NOMO-1 treated with dmso at 0.1 percent for 144 hours (cell line): ENCODE measurements at regions not wholly inside any gene's neighbourhood (a gene's known extent, or its start where the extent isn't known, plus 50 kb on each side); places are given as distances from the start of the nearest gene placed in this dataset.
A peak's percentile ranks its signal among the peaks of the same experiment; 100 is the strongest.
"Not testable (repeated sequence)": the region's sequence is repeated elsewhere in the genome, so short reads cannot be mapped to it uniquely, and the experiment has no call there.

Source experiments
- DNase-seq: peaks from one replicate; lab custom pipeline; 2025; ENCODE audit not compliant: unreplicated experiment; lab: John Stamatoyannopoulos, UW

DNA sequence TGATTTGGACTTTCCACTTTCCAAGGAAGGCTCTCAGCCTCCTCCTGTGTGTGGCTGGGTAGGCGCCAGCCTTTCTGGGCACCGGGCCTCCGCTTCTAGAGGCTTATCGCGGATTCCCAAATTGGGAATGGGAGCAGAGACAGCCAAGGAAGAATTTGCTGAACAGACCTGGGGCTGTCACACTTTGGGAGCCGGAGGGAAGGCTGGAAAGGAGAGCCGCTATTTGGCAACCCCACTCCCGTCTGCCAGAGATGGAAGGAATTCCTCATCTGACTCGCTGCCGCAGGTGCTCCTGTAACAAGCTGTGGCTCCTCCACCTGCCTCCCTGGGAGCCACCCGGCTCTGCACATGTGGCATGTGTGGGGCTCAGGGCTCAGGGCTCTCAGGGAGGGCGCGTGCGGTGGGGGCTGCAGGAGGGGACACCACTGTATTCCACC is 50.8 kb upstream of the ECHDC3 start:
- DNase-seq: no peak

DNA sequence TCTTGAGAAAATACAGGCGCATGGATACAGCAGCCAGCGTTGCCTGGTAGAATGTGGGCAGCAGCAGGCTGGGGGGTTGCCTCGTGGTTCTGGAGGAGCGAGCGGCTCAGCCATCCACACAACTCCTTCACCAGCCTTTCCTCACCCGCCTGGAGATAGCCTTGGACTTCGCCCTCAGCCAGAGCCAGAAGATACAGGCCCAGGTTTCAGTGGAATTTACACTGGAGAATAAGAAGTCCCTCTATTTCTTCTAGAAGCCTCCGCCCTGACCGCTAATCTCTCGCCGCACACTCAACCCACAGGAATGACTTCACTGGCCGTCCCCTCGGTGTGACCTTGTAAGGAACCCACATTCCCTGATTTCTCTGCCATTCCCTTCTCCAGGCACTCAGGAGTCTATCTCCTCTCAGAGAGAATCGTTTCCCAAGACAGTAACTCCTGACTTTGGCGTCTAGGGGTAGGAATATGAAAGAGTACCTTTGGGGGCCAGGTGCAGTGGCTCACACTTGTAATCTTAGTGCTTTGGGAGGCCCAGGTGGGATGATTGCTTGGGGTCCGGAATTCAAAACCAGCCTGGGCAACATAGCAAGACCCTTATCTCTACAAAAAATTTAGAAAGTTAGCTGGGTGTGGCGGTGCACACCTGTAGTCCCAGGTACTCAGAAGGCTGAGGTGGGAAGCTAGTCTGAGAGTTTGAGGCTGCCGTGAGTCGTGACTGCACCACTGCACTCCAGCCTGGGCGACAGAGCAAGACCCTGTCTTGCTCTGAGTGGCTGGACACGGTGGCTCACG is 52.0 kb upstream of the ECHDC3 start:
- no peak for DNase-seq

DNA sequence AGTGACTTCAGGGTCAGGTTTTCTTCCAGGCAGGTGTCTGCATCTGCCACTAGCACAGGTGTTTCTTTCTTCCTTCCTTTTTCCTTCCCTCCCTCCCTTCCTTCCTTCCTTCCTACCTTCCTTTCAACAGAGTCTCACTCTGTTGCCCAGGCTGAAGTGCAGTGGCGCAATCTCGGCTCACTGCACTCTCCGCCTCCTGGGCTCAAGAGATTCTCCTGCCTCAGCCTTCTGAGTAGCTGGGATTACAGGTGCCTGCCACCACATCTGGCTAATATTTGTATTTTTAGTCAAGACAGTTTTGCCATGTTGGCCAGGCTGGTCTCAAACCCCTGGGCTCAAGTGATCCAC is 53.8 kb upstream of the ECHDC3 start:
- not testable (repeated sequence) for DNase-seq

DNA sequence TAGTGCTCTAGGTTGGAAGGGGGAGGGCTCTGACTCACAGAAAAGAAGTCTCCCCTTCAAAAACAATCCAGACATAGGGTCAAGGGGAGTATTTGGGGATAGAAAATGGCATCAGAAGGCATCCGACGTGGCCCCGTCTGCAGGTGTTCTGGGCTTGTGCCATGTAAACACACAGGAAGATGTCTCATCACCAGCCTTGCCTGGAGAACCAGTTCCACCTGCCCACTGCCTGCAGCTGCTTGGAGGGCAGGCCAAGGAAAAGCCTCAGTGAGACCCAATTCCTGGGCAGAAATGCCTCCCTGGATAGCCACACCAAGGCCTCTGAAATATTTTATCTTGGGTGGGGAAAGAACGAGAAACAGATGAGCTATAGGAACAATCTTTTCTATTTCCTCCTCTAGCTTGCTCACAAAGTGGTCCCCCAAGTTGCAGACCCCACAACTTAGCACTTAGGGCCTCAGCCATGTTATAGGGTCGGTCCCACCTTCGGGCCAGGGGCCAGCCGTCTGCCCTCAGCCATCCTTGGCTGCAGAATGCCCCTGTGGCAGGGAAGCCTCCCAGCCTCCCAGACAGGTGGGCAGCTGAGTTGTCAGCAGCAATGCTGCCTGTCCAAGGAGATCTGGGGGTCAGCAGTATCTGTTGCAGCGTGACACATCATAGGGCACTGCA is 54.3 kb upstream of the ECHDC3 start:
- DNase-seq: no peak

DNA sequence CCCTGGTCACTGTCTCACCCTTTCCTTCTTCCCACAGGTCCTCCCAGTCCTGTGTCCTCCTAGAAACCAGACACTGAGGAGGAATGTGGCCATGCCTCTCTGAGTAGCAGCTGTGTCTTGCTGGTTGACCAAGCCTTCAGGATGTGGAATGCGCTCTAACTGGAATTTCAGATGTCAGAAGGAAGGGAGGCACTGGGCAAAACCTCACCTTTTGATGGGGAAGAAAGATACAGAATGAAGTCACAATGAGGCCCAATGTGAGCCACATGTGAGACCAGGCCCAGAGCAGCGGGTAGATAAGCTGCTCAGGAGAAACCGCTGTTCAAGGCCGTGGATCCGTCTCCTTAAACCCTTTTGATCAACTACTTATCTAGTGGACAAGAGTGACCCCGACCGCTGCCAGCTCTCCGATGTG is 54.8 kb upstream of the ECHDC3 start:
- DNase-seq: no peak

DNA sequence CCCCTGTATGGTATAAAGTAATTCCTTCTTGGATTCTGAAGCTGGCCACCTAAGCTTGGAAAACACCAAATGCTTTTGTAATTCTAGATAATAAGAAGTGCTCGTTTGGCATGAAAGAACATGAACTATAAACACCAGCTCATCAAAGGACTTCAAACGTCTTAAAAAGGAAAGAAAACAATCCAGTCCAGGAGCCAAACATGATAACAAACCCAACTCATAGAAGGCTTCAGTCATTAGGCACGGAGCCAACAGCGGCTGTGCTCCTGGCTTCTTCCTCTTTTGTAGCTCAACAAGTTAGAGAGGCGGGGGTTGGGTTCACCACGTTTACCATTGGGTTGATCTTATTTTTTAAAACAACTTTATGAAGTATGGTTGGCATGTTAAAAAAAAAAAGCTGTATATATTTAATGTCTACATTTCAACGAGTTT is 56.4 kb upstream of the ECHDC3 start:
- peak; percentile 76 for DNase-seq

DNA sequence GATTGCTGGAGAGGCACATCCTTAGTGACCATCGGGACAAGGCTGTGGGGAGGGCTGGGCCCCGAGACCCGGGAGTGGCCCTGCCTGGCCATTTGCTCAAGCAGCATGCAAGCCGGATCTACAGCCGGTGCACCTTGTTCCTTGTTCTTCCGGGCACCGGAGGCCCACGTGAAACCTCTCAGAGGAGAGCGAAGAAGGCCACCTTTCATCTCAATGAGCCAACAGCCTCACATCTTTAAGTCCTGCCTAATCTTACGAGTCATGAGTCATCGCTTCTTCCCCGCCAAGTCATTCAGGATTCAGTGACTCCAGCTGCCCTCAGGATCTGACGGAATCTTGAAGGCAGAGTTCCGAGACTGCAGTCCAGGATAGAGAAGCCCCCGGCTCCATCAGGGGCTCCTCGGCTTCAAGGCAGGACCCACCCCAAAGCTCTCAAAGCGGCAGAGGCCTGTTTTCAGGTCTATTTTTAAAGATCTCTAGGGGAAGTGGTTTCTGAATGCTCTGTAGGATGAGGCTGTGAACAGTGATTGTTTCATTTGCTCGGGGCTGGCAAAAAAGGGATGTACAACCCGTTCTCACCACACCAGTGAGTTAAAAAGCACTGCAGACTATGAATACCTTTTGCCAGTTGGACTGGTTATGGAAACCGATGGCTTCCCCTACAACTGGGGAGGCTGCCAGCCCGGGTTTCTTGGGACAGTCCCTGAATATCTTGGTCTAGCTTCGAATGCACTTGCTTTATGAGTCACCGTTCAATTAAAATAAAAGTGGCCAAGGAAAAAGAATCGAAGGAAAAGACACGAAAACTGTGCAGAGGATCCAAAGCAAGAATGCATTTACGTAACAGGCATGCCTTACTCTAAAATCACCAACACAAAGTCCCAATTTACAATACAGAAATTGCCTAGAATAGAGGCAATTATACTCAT is 57.2 kb upstream of the ECHDC3 start:
- DNase-seq: peak; percentile 79

DNA sequence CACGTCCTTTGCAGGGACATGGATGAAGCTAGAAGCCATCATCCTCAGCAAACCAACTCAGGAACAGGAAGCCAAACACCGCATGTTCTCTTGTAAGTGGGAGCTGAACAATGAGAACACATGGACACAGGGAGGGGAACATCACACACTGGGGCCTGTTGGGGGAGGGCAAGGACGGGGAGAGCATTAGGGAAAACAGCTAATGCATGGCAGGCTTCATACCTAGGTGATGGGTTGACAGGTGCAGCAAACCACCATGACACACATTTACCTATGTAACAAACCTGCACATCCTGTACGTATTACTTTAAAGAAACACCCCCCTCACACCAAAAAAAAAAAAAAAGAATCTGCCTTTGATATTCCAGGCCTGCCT is 57.9 kb upstream of the ECHDC3 start:
- DNase-seq: not testable (repeated sequence)

DNA sequence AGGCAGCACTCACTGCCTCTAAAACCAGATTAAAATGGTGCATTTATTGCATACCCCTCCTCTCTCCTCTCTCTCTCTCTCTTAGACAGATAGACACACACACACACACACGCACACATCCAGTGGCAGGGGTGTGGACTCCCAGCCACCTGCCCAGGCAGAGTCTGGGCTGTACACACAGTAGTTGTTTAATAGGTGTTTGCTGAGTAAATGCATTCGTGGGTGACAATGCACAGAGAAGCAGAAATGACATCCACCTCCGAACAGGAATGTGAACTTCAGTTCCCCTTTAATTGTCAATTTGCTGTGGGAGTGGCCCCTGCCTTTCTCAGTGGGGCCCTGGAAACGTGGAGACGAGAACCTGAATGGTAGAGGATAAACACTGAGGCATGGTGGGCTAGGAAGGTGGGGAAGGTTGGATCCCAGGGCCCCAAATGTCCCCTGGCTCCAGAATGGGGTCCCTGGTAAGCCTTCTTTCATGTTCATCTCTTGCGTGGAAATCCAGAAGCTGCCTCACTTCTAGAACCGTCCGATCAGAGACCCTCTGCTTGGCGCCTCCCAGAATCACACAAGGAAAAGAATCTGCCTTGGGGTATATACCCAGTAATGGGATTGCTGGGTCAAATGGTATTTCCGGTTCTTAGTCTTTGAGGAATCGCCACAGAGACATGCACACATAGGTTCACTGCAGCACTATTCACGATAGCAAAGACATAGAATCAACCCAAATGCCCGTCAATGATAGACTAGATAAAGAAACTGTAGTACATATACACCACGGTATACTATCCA is 58.5 kb upstream of the ECHDC3 start:
- no peak for DNase-seq

DNA sequence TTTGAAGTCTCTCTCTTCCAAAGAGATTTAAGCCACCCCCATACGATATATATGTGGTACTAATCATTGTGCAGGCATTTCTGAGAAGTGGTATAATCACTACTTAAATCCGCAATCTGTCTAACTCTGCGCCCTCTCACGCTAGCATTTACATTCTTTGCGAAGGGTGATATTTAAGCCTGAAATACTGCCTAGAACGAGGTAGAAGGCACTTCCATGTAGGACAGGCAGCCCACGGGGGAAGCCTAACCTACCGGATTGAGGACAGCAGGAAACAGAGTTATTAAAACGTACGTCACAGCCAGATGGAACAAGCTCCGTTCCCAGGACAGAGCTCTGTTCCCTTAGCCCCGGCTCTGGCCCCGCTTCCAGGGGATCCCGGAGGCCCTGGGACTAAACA is 59.3 kb upstream of the ECHDC3 start:
- no peak for DNase-seq

DNA sequence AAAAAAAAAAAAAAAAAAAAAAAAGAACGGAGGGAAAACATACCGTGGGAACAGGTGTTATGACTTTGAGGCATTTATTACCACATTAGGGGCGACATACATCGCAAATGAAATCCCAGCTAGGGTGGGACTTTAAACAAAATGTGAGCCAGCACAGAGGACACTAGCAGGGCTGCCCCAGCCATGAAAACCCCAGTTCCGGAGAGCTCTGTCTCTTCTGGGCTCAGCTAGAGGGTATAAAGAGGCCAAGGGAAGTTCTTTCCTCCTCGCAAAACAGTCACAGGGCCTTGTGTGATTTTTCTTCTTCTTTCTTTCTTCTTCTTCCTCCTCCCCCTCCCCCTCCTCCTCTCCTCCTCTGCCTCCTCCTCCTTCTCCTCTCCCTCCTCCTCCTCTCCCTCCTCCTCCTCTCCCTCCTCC is 59.9 kb upstream of the ECHDC3 start:
- no peak for DNase-seq

DNA sequence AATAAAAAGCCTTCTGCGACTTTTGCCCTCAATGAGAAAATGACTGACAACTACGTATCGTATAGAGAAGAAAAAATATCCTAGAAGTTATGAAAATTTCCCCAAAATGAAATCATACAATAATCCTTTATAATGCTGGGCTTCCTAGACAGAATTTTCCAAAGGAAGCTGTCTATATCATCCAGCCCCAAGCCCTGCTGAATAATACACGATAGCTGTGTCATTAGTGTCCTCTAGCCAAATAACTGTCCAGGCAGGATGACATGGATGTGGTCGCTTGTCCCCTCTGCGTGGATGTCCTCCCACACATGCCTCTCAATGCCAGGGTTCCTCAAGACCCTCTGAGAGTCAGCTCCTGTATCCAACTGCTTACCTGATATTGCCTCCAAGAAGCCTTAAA is 61.7 kb upstream of the ECHDC3 start:
- no peak for DNase-seq

DNA sequence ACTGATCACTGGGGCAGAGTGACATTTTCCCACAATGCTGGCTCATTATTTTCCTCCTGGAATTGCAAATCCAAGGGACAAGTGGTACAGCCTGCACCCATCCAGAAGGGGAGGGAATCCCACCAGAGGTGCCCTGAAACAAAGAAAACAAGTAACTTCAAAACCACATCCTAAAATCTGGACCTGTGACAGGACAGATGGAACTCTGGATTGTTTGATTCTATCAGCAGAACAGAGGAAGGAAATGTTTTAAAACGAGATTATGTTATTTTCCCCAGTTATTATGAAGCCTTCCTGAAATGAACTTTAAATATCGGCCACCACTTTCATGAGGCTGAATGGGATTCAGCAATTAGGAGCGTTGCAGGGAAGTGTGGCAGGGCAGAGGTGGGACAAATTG is 62.2 kb upstream of the ECHDC3 start:
- no peak for DNase-seq

DNA sequence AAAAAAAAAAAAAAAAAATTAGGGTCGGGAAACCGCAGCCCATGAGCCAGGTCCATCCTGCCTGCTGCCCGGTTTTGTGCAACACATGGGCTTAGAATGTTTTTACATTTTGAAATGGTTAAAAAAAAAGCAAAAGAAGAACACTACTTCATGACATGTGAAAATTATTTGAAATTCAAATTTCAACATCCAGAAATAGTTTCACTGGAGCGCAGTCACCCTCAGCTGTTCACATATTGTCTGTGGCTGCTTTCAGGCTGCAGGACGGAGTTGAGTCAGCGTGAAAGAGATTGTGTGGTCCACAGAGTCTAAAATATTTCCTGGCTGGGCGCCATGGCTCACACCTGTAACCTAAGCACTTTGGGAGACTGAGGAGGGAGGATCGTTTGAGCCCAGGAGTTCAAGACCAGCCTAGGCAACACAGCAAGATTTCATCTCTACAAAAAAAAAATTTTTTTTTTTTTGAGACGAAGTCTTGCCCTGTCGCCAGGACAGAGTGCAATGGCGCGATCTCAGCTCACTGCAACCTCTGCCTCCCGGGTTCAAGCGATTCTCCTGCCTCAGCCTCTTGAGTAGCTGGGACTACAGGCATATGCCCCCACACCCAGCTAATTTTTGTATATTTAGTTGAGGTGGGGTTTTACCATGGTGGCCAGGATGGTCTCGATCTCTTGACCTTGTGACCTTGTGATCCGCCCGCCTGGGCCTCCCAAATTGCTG is 63.9 kb upstream of the ECHDC3 start:
- peak; percentile 38 for DNase-seq

DNA sequence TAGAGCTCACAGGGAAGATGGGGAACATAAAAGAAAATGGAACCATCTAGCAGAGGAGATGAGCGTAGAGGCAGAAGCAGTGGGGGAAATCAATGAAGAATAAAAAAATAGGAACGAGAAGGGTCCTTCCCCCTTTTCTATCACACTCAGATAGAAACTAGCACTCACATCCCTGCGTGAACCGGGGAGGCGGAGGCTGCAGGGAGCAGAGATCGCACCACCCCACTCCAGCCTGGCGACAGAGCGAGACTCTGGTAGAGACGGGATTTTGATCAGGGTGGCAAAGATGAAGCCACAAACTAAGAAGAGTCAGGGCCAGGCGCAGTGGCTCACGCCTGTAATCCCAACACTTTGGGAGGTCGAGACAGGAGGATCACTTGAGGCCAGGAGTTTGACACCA is 64.7 kb upstream of the ECHDC3 start:
- no peak for DNase-seq

DNA sequence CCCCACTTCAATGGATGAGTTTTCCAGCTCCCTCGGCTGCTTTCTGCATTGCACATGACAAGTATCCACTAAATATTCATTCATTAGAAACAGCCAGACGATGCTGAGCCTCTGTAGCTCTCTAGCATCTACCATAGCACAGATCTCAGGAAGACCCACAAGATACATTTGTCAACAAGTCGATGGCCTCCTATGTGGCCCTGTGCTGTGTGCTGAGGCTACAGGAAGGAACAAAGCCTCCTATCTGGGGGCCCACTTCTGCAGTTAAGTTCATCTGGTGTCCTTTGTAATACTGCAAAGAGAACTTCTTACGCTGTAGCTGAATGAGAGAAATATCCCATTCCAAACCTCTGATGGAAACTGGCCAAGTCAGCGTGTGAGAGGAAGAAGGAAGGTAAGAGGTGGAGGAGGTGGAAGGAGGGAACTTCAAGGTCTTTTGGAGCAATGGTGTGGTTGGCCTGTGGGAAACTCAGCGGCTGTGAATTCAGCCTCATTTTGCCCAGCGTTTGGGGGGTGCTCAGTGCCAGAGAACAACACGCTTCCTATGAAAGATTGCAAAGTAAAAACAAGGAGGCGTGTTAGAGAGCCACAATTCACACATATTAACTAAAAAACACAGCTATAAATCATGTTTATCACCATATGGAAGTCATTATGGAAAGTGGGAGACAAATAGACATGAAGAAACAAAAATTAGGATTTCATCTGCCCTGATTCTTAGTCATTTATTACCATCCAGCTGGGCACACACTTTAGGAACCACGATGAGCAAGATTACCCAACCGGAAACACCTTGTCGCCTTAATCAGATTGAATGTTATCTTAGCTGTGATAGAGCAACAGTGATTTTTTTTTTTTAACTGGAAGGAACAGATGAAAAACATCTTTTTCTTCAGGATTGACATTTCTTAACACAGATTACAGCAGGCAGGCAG is 62.2 kb upstream of the USP6NL start:
- DNase-seq: peak; percentile 35

DNA sequence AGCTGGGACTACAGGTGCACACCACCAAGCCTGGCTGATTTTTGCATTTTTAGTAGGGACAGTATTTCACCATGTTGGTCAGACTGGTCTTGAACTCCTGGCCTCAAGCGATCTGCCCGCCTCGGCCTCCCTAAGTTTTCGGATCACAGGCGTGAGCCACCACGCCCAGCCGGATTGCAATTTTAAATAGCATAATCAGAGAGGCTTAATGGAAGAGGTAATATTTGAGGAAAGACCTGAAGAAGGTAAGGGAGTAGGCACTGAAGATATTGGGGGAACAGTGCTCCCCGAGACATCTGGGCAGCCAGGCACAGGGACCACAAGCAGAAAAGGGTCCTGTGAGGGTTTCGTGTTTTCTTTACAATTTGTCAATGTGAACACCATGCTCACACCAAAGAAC is 61.4 kb upstream of the USP6NL start:
- DNase-seq: no peak

DNA sequence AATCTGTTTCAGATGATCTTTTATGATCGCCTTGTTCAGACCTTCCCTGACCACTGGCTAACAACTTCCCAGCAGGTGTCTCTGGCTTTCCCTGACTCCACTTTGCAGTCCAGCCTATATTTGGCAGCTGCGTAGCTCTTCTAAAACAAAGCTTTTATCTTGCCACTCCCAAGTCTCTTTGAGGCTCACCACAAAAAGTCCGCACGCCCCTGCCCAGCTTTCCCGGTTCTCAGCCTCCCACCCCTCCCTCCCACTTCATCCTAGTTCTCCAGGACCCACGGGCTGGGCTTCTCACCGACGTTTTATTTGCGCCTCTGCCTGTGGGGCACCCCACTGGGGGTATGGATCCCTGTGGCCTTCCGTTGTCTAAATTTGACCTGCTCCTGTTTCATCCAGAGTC is 58.9 kb upstream of the USP6NL start:
- DNase-seq: no peak
